HG03196 (cell line): ENCODE measurements at regions not wholly inside any gene's neighbourhood (a gene's known extent, or its start where the extent isn't known, plus 50 kb on each side); places are given as distances from the start of the nearest gene placed in this dataset.
A peak's percentile ranks its signal among the peaks of the same experiment; 100 is the strongest.

ENCODE experiments used
- ATAC-seq: cut with Tn5 transposase; IDR thresholded peaks from one replicate; pipeline ENCODE4 v1.9.1; 2021; ENCODE audit not compliant: unreplicated experiment

GRCh38 chr3:34225821-34226366, 427.5 kb downstream of the PDCD6IP start:
- no peak for ATAC-seq

- ATAC-seq: no peak
Observed at GRCh38 chr3:34229876-34230275, 431.4 kb downstream of the PDCD6IP start.

DNA sequence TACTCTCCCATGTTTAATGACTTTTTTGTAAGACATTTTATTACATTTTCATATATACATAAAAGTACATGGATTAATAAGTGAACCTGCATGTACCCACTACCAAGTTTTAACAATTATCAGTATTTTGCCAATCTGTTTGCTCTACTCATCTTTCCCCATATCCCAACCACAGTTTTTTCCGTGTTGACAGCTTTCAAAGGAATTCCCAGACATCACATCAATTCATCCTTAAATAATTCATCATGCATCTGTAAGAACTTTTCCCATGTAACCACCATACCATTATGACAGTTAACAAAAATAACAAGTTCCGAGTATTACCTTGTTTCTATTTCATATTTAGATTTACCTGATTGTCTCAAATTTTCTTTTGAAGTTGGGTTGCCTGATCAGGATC, 436.7 kb downstream of the PDCD6IP start:
- ATAC-seq: no peak

DNA sequence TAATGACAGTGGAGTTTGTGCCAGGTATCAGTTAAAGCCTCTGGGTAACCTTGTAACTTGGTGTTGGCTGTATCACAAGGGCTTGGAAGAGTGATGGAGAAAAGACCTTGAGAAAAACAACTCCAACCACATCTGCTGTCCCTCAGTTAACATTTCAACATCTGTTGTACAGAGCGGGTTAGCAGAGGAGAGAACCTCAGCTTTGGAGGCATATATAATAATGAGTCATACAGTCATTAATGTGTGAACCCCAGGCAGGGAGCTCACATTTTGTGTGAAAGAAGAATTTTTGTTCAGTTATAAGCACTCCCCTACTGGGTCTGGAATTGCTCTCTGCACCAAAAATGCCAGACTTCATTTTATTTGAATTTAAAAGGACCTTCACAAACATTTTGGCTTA, 439.5 kb downstream of the PDCD6IP start:
- ATAC-seq: no peak

DNA sequence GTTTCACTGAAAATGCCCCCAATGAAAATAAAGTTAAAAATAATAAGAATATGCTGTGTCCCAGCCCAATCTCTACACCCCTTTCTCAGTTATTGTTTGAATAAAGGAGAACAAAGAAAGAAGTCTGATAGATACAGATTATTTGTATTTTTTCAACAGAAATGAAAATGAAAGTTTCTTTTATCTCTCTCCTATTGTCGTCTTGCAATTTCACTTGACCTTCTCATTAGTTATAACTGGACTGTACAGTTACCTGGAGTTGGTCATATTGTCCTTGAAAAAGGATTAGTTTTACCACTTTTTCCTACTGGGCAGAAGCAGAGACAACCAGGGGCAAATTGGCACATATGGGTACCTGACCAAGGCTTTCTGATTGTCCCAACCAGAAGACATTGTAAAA, 440.0 kb downstream of the PDCD6IP start:
- no peak for ATAC-seq

- ATAC-seq: no peak
Observed at GRCh38 chr3:34239287-34239686, 440.9 kb downstream of the PDCD6IP start.

DNA sequence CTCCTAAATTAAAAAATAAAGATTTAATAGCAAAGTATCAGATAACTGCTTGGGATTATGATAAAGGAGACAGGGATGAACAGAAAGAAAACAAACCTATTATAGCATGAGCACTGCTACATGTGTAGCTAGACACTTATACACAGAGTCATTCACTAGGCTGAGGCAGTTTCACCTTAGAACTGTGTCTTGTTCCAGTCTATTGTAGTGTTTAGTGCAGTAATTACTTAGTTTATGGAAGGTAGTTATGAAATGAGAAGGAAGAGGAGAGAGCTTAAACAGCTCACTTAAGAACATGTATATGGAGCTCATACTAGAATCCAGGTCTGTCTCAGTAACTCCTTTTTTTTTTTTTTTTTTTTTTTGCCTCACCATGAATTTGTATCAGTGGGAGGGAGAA, 441.4 kb downstream of the PDCD6IP start:
- ATAC-seq: no peak

- ATAC-seq: no peak
Observed at GRCh38 chr3:34247401-34247800, 449.0 kb downstream of the PDCD6IP start.

- peak; percentile 97 for ATAC-seq
Observed at GRCh38 chr3:34248352-34248751, 449.9 kb downstream of the PDCD6IP start.

DNA sequence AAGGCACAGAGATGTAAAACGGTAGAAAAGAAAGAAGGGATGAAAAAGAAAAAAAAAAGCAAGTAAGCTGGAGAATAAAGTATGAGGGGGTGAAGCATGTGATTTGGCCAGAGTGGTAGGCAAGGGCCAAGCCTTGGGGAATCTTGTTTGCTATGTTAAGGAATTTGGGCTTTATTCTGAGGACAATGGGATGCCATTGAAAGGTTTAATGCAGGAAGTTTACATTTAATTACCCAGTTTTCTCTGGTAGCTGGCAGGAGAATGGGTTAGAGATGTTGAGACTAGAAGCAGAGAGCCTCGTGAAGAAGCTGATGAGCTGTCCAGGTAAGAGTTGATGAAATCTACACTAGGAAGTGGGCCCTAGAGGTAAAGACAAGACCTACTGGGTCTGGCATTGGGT, 455.9 kb downstream of the PDCD6IP start:
- ATAC-seq: no peak

DNA sequence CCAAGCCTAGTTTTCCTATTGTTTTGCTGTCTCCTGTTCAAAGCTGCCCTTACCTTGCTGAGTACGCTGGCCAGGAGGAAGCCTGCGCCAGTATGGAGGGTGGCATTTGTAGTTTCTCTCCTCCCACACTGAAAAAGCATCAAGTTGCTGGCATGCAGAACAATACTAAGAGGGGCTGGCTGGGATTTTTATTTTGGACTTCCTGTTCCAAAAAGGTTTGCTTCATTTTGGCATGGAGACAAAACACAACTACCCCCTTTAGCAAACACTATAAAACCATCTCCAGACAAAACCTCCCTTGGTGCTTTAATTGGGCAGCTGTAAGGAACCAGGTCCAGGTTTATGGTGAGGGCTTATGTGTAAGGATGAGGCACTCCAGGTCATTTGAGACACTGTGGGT, 457.6 kb downstream of the PDCD6IP start:
- ATAC-seq: no peak

- ATAC-seq: no peak
Observed at GRCh38 chr3:34256791-34257190, 458.4 kb downstream of the PDCD6IP start.

- ATAC-seq: no peak
Observed at GRCh38 chr3:34258271-34258998, 460.0 kb downstream of the PDCD6IP start.

DNA sequence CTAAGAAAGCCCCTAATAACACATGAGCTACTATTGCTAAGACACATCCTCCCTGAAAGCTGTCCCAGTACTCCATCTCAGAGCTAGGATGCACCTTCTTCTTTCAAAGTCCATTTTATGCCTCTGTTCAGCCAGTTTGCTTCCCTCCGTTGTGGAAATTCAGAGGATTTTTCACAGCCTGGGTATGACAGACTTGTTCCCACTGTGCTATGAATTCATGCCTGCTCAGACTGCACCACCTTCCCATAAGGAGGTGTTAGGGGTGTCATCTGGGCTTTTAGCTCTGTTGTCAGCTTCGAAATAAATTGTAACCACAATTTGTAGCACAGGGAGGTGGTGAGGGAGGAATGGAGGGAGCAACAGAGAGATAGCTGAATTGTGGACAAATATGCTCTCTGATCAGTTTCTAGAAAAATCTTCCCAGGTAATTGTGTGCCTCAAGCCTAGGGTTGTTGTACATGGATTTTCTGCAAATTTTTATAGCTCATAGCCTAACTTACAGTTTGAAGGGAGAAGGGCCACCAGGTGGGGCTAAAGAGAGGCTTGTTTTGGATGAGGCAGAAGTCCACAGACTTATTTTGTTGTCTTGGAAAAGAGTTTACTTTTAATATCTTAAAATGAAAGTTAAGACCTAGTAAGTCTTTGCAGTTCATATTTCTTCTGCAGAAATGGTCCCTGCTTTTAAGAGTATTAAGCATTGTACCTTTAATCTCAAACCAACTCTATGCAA, 462.0 kb downstream of the PDCD6IP start:
- ATAC-seq: no peak

DNA sequence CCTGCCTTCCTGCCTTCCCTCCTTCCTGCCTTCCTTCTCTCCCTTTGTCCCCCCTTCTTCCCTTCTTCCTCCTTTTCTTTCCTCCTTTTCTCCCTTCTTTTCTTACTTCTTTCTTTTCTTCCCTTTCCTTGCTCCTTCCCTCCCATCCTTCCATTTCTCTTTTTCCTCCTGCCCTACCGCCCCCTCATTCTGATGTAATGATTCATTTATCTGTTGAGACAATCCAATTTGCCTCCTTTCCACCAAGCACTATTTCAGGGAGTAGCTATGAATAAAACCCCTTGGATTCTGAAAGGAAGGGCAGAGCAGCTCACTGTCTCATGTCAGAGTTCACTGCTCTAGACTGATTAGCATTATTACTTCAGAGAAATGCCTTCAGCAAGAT, 462.6 kb downstream of the PDCD6IP start:
- no peak for ATAC-seq

GRCh38 chr3:34263101-34263621, 464.7 kb downstream of the PDCD6IP start:
- no peak for ATAC-seq

- ATAC-seq: no peak
Observed at GRCh38 chr3:34264337-34265041, 466.1 kb downstream of the PDCD6IP start.

GRCh38 chr3:34267088-34267487, 468.7 kb downstream of the PDCD6IP start:
- ATAC-seq: no peak

GRCh38 chr3:34268032-34268709, 469.7 kb downstream of the PDCD6IP start:
- ATAC-seq: no peak

GRCh38 chr3:34275811-34276210, 477.4 kb downstream of the PDCD6IP start:
- ATAC-seq: no peak

GRCh38 chr3:34276342-34276741, 477.9 kb downstream of the PDCD6IP start:
- no peak for ATAC-seq
